Body of pancreas (tissue), 4 donors: ENCODE measurements at regions not wholly inside any gene's neighbourhood (a gene's known extent, or its start where the extent isn't known, plus 50 kb on each side); places are given as distances from the start of the nearest gene placed in this dataset.

Experiments used
- CTCF ChIP-seq, 7 experiments: fragments of 450-650 bp in 4 of 7; fragments of 200-600 bp in 3 of 7; sonication (generic) in 3 of 7; IDR thresholded peaks; one replicate each; pipeline ENCODE4 v1.5.1; 2016 to 2019; ENCODE audit warnings: antibody characterized with exemption in 7 of 7
- POLR2A ChIP-seq, 3 donors: fragments of 450-650 bp; IDR thresholded peaks; one replicate each; pipeline ENCODE4 v1.6.1; 2016; ENCODE audit warnings: antibody characterized with exemption in 3 of 3, mild to moderate bottlenecking in 2 of 3

DNA sequence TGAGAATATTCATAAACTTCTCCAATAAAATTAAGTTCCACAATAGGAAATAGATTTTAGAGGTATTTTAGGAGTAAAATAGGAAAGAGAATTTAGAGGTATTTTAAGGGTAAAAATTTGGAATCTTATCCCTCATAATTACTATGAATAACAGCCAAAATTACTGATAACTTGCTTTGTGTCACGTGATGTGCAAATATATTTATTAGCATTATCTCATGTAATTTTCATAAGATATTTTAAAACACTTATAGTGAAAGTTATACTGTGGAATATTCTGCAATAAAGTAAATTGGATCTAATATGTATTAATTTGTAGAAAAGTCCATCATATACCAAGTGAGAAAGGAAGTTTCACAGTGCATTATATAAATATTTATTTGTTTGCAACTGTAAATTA lies 64.2 kb upstream of the VWDE start:
- TF ChIP-seq POLR2A (IDR thresholded peaks at IDR 0.05), result no peak
- TF ChIP-seq CTCF (IDR thresholded peaks at IDR 0.05), result no peak
